ENCODE measurements at regions not wholly inside any gene's neighbourhood (a gene's known extent, or its start where the extent isn't known, plus 50 kb on each side); places are given as distances from the start of the nearest gene placed in this dataset.

- H3K27me3 ChIP-seq, result no peaks in the 10 kb centered on the region
- TF ChIP-seq POLR2A (IDR thresholded peaks at IDR 0.05) (no peak), EP300 (IDR thresholded peaks at IDR 0.05) (no peak)
- TF ChIP-seq, protein P1, sequence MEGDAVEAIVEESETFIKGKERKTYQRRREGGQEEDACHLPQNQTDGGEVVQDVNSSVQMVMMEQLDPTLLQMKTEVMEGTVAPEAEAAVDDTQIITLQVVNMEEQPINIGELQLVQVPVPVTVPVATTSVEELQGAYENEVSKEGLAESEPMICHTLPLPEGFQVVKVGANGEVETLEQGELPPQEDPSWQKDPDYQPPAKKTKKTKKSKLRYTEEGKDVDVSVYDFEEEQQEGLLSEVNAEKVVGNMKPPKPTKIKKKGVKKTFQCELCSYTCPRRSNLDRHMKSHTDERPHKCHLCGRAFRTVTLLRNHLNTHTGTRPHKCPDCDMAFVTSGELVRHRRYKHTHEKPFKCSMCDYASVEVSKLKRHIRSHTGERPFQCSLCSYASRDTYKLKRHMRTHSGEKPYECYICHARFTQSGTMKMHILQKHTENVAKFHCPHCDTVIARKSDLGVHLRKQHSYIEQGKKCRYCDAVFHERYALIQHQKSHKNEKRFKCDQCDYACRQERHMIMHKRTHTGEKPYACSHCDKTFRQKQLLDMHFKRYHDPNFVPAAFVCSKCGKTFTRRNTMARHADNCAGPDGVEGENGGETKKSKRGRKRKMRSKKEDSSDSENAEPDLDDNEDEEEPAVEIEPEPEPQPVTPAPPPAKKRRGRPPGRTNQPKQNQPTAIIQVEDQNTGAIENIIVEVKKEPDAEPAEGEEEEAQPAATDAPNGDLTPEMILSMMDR (IDR thresholded peaks at IDR 0.05), result no peak
- H3K27ac ChIP-seq, result no peak overlapping the region
- H3K9me3 ChIP-seq, result peaks cover 0 to 10% (median 2%) of the 10 kb centered on the region in 4 donors
- 75 to 80% methylated on average over 2 of the region's 2 CpGs for WGBS, 2 donors
- peaks cover 0 to 3% (median 2%) of the 10 kb centered on the region in 4 donors for H3K4me1 ChIP-seq
- H3K36me3 ChIP-seq, result no peaks in the 10 kb centered on the region
- H3K4me3 ChIP-seq, result no peak overlapping the region
- no peak for DNase-seq (ENCODE audit: low spot score in 2 of 2)
Measured at GRCh38 chr21:17950591-17950990, 131.4 kb upstream of the C21orf91 start.

- Histone ChIP-seq H3K36me3 (no peaks in the 10 kb centered on the region), H3K4me1 (peaks cover 0 to 3% (median 2%) of the 10 kb centered on the region in 4 donors), H3K9me3 (peaks cover 0 to 16% (median 2%) of the 10 kb centered on the region in 4 donors), H3K27me3 (no peaks in the 10 kb centered on the region), H3K4me3 (no peak overlapping the region), H3K27ac (no peak overlapping the region)
- TF ChIP-seq, protein P1 (IDR thresholded peaks at IDR 0.05), result no peak
- TF ChIP-seq POLR2A (IDR thresholded peaks at IDR 0.05) (no peak), EP300 (IDR thresholded peaks at IDR 0.05) (no peak)
- DNase-seq (ENCODE audit: low spot score in 2 of 2), result no peak
Measured at GRCh38 chr21:17949421-17949820, 130.3 kb upstream of the C21orf91 start.

- no peak for TF ChIP-seq POLR2A (IDR thresholded peaks at IDR 0.05)
- no peaks in the 10 kb centered on the region for H3K36me3 ChIP-seq
- H3K27ac ChIP-seq, result no peak overlapping the region
- 35 to 40% methylated on average over 2 of the region's 2 CpGs for WGBS, 2 donors
- H3K9me3 ChIP-seq, result peaks cover 0 to 21% (median 2%) of the 10 kb centered on the region in 4 donors
- H3K4me3 ChIP-seq, result no peak overlapping the region
- H3K27me3 ChIP-seq, result no peaks in the 10 kb centered on the region
- no peak for DNase-seq (ENCODE audit: low spot score in 2 of 2)
- peaks cover 0 to 3% (median 2%) of the 10 kb centered on the region in 4 donors for H3K4me1 ChIP-seq
Measured at GRCh38 chr21:17947531-17947930, 128.4 kb upstream of the C21orf91 start.

DNA sequence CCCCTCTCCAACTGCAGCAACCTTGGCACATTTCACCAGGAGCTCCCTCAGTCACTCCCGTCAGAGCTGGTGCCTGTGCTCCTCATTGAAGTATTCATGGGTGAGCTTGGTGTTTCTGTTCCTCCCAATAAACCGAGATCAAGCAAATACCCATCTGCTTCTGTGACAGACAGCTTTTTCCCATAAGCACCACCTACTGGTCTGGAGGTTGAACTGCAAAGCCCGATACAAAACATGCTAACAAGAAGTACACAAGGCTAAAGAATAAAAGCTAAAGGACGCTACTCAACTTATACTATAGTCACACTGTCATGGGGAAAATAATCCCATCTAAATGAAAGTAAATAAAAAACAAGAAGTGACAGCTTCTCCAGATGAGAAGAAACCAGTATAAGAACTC, 111.9 kb upstream of the C21orf91 start:
- Histone ChIP-seq H3K27ac (no peak overlapping the region), H3K9me3 (no peaks in the 10 kb centered on the region), H3K4me1 (no peaks in the 10 kb centered on the region), H3K36me3 (no peaks in the 10 kb centered on the region), H3K4me3 (no peak overlapping the region), H3K27me3 (no peaks in the 10 kb centered on the region)
- TF ChIP-seq, protein P1 (IDR thresholded peaks at IDR 0.05), result no peak
- WGBS, 2 donors, result 93 to 94% methylated on average over 4 of the region's 4 CpGs
- no peak for DNase-seq (ENCODE audit: low spot score in 2 of 2)

DNA sequence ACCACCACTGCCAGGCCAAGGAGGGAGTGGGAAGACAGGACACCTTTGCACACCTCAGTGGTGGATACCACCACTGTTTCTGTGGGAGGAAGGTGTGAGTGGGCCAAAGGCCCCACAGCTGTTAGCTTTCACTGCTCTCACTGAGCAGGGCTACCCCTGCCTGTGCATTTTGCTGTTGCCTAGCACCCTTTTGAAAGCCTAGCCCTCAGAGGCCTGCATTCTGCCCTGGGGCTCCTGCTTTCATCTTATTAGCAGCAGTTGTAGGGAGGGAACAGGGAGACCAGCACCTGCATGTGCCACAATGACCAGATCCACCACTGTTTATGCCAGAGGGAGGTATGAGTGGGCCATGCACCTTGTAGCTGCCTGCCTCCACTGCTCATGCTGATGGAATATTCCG, 110.9 kb upstream of the C21orf91 start:
- Histone ChIP-seq H3K36me3 (no peaks in the 10 kb centered on the region), H3K27me3 (no peaks in the 10 kb centered on the region), H3K9me3 (no peaks in the 10 kb centered on the region), H3K4me1 (no peaks in the 10 kb centered on the region), H3K4me3 (no peak overlapping the region), H3K27ac (no peak overlapping the region)
- DNase-seq (ENCODE audit: low spot score in 2 of 2), result no peak
- 91 to 100% methylated on average over 1 of the region's 1 CpG for WGBS, 2 donors
- no peak for TF ChIP-seq POLR2A (IDR thresholded peaks at IDR 0.05)
- TF ChIP-seq EP300 (IDR thresholded peaks at IDR 0.05), result no peak
- TF ChIP-seq, protein P1 (IDR thresholded peaks at IDR 0.05), result no peak

GRCh38 chr21:17929510-17929909, 110.4 kb upstream of the C21orf91 start:
- H3K27me3 ChIP-seq, result no peaks in the 10 kb centered on the region
- WGBS, 2 donors, result 83 to 86% methylated on average over 6 of the region's 7 CpGs
- no peaks in the 10 kb centered on the region for H3K36me3 ChIP-seq
- no peak for DNase-seq (ENCODE audit: low spot score in 2 of 2)
- H3K27ac ChIP-seq, result no peak overlapping the region
- TF ChIP-seq, protein P1 (IDR thresholded peaks at IDR 0.05), result no peak
- no peak for TF ChIP-seq EP300 (IDR thresholded peaks at IDR 0.05)
- H3K4me3 ChIP-seq, result no peak overlapping the region
- no peaks in the 10 kb centered on the region for H3K9me3 ChIP-seq
- no peaks in the 10 kb centered on the region for H3K4me1 ChIP-seq
